HG02973 (cell line): ENCODE measurements at regions not wholly inside any gene's neighbourhood (a gene's known extent, or its start where the extent isn't known, plus 50 kb on each side); places are given as distances from the start of the nearest gene placed in this dataset.

ENCODE experiments used
- ATAC-seq: cut with Tn5 transposase; IDR thresholded peaks from one replicate; pipeline ENCODE4 v1.9.1; 2021; ENCODE audit warnings: moderate library complexity; ENCODE audit not compliant: unreplicated experiment

GRCh38 chr14:58697930-58698642, 60.3 kb downstream of the DACT1 start:
- no peak for ATAC-seq

GRCh38 chr14:58699681-58700205, 62.0 kb downstream of the DACT1 start:
- no peak for ATAC-seq

GRCh38 chr14:58701156-58701555, 63.4 kb downstream of the DACT1 start:
- ATAC-seq = no peak

GRCh38 chr14:58701604-58702003, 63.8 kb downstream of the DACT1 start:
- no peak for ATAC-seq

- ATAC-seq = no peak
These were observed 64.8 kb downstream of the DACT1 start for GRCh38 chr14:58702441-58703160.

GRCh38 chr14:58703161-58703506, 65.4 kb downstream of the DACT1 start:
- ATAC-seq = no peak

- no peak for ATAC-seq
These were observed 67.3 kb downstream of the DACT1 start for GRCh38 chr14:58705066-58705465.

- ATAC-seq = no peak
These were observed 70.2 kb downstream of the DACT1 start for GRCh38 chr14:58707949-58708348.

- no peak for ATAC-seq
These were observed 72.2 kb downstream of the DACT1 start for GRCh38 chr14:58709949-58710348.

GRCh38 chr14:58711382-58711781, 73.6 kb downstream of the DACT1 start:
- no peak for ATAC-seq

GRCh38 chr14:58712357-58712756, 74.6 kb downstream of the DACT1 start:
- ATAC-seq = no peak

GRCh38 chr14:58713677-58714076, 75.9 kb downstream of the DACT1 start:
- no peak for ATAC-seq

GRCh38 chr14:58716706-58717105, 78.9 kb downstream of the DACT1 start:
- ATAC-seq = no peak

GRCh38 chr14:58717211-58717610, 79.4 kb downstream of the DACT1 start:
- no peak for ATAC-seq

- ATAC-seq = no peak
These were observed 80.1 kb downstream of the DACT1 start for GRCh38 chr14:58717813-58718212.

GRCh38 chr14:58718226-58719205, 80.8 kb downstream of the DACT1 start:
- ATAC-seq = no peak

- ATAC-seq = no peak
These were observed 84.0 kb downstream of the DACT1 start for GRCh38 chr14:58721723-58722122.

GRCh38 chr14:58722441-58722840, 84.7 kb downstream of the DACT1 start:
- no peak for ATAC-seq

GRCh38 chr14:58724206-58724605, 86.4 kb downstream of the DACT1 start:
- ATAC-seq = no peak

GRCh38 chr14:58724702-58725101, 86.9 kb downstream of the DACT1 start:
- ATAC-seq = no peak

- ATAC-seq = no peak
These were observed 87.5 kb downstream of the DACT1 start for GRCh38 chr14:58725226-58725625.
